Mesenchymal stem cell (in vitro differentiated cells and primary cell): ENCODE measurements at regions not wholly inside any gene's neighbourhood (a gene's known extent, or its start where the extent isn't known, plus 50 kb on each side); places are given as distances from the start of the nearest gene placed in this dataset.

Experiments
- DNase-seq: peaks from one replicate; pipeline ENCODE4 v3.0.0-alpha.2; 2013
- H2AFZ ChIP-seq: one replicate; pipeline ENCODE4 v1.6.1; 2013; ENCODE audit warnings: low read depth, mild to moderate bottlenecking, control low read depth, inconsistent platforms, low read length, moderate library complexity
- H2AK5ac ChIP-seq: 2 replicates; pipeline ENCODE4 v1.6.1; 2013; ENCODE audit warnings: low read length, moderate library complexity, mild to moderate bottlenecking, inconsistent platforms; ENCODE audit not compliant: severe bottlenecking
- H2BK120ac ChIP-seq: one replicate; pipeline ENCODE4 v1.6.1; 2013; ENCODE audit warnings: low read depth, mild to moderate bottlenecking, inconsistent platforms, low read length, moderate library complexity
- H2BK12ac ChIP-seq, 2 experiments: one replicate each; pipeline ENCODE4 v1.6.1; 2013; ENCODE audit warnings: inconsistent platforms in 2 of 2, low read length in 2 of 2, mild to moderate bottlenecking in 2 of 2, moderate library complexity in 2 of 2, control low read depth in 1 of 2
- H2BK15ac ChIP-seq: one replicate; pipeline ENCODE4 v1.6.1; 2013; ENCODE audit warnings: mild to moderate bottlenecking, low read depth, inconsistent platforms; ENCODE audit not compliant: poor library complexity, severe bottlenecking
- H2BK5ac ChIP-seq: 2 replicates; pipeline ENCODE4 v1.6.1; 2013; ENCODE audit warnings: low read depth, mild to moderate bottlenecking, low read length, control low read depth, inconsistent platforms; ENCODE audit not compliant: poor library complexity, severe bottlenecking
- H3K14ac ChIP-seq, 2 experiments: one replicate each; pipeline ENCODE4 v1.6.1; 2013; ENCODE audit warnings: inconsistent platforms in 2 of 2, low read length in 2 of 2, control low read depth in 1 of 2, mild to moderate bottlenecking in 1 of 2, moderate library complexity in 1 of 2
- H3K18ac ChIP-seq, 2 experiments: one replicate each; pipeline ENCODE4 v1.6.1; 2013; ENCODE audit warnings: inconsistent platforms in 2 of 2, low read length in 2 of 2, control low read depth in 1 of 2, low read depth in 1 of 2, mild to moderate bottlenecking in 1 of 2
- H3K23ac ChIP-seq, 2 experiments: one replicate each; pipeline ENCODE4 v1.6.1; 2013; ENCODE audit warnings: inconsistent platforms in 2 of 2, low read length in 2 of 2, mild to moderate bottlenecking in 2 of 2, moderate library complexity in 2 of 2, control low read depth in 1 of 2
- H3K27ac ChIP-seq: 2 replicates; pipeline ENCODE4 v1.5.1; 2013; ENCODE audit warnings: mild to moderate bottlenecking, moderate library complexity, low read length, control low read depth, inconsistent platforms; ENCODE audit not compliant: poor library complexity, severe bottlenecking
- H3K27me3 ChIP-seq, 2 experiments: 2 replicates each; pipeline versions ENCODE4 v1.6.1 to v1.7.0; 2013; ENCODE audit warnings: low read length in 2 of 2, mild to moderate bottlenecking in 2 of 2, moderate library complexity in 2 of 2, control low read depth in 1 of 2, inconsistent platforms in 1 of 2; ENCODE audit not compliant: control insufficient read depth in 1 of 2, insufficient read depth in 1 of 2
- H3K36me3 ChIP-seq, 2 experiments: 2 replicates each; pipeline versions ENCODE4 v1.6.1 to v1.7.0; 2013; ENCODE audit warnings: low read length in 2 of 2, control low read depth in 1 of 2, inconsistent platforms in 1 of 2, low read depth in 1 of 2, mild to moderate bottlenecking in 1 of 2; ENCODE audit not compliant: insufficient read depth in 2 of 2, control insufficient read depth in 1 of 2
- H3K4ac ChIP-seq, 2 experiments: one replicate each; pipeline ENCODE4 v1.6.1; 2013; ENCODE audit warnings: inconsistent platforms in 2 of 2, low read length in 2 of 2, mild to moderate bottlenecking in 2 of 2, moderate library complexity in 2 of 2, control low read depth in 1 of 2, low read depth in 1 of 2
- H3K4me1 ChIP-seq: 2 replicates; pipeline ENCODE4 v1.6.1; 2013; ENCODE audit warnings: low read depth, low read length, control low read depth; ENCODE audit not compliant: control insufficient read depth, insufficient read depth
- H3K4me2 ChIP-seq: 2 replicates; pipeline ENCODE4 v1.6.1; 2013; ENCODE audit warnings: low read length, mild to moderate bottlenecking, inconsistent platforms; ENCODE audit not compliant: poor library complexity, severe bottlenecking
- H3K4me3 ChIP-seq, 2 experiments: 2 replicates each; pipeline versions ENCODE4 v1.5.1 to v1.7.0; 2013; ENCODE audit warnings: low read length in 2 of 2, mild to moderate bottlenecking in 2 of 2, control low read depth in 1 of 2, low read depth in 1 of 2; ENCODE audit not compliant: insufficient read depth in 1 of 2
- H3K79me1 ChIP-seq: replicated peaks from 2 replicates; pipeline ENCODE4 v1.6.1; 2013; ENCODE audit warnings: mild to moderate bottlenecking, control low read depth, low read length, inconsistent platforms; ENCODE audit not compliant: poor library complexity, severe bottlenecking
- H3K9ac ChIP-seq: 2 replicates; pipeline ENCODE4 v1.7.0; 2013; ENCODE audit warnings: mild to moderate bottlenecking, low read length, moderate library complexity
- H3K9me3 ChIP-seq: 2 replicates; pipeline ENCODE4 v1.7.0; 2013; ENCODE audit warnings: mild to moderate bottlenecking, low read length; ENCODE audit not compliant: control insufficient read depth
- H4K8ac ChIP-seq: one replicate; pipeline ENCODE4 v1.6.1; 2013; ENCODE audit warnings: inconsistent platforms, mild to moderate bottlenecking, low read length, moderate library complexity
- H4K91ac ChIP-seq: one replicate; pipeline ENCODE4 v1.6.1; 2013; ENCODE audit warnings: mild to moderate bottlenecking, low read length, inconsistent platforms
- WGBS: methylation state at CpG from one replicate; pipeline ENCODE4 v1.1.7; 2013; ENCODE audit warnings: mixed read lengths; 5-methylcytosine and 5-hydroxymethylcytosine counted together

DNA sequence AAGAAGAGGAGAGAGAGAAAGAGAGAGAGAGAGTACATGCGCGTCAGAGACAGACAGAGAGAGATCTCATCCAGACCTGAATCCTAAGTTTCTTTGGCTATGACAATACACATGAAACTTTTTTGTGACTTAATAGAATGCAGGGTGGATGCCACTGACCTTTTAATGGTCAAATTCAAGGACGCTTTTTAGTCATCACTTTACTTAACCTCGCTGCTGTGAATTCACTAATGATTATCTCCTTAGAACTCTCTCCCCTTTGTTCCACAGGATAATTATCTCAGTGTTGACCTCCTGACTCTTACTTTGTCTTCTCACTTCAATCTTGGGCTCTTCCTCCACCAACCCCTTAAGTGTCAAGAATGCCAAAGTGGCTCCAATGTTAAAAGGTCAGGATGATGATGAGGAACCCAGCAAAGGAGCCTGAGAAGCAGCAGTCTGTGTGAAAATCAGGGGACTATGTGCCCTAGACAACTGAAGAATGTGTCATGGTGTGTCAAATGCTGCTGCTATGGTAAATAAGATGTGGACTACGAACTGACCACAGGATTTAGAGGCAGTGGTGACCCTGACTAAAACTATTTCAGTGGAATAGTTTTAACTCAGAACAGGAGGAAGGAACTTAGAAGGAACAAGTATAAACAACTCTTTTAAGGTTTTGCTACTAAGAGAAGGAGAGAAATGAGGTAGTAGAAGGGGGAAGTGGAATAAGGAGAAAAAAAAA lies 382.1 kb downstream of the ZEB2 start:
- H3K18ac ChIP-seq: no peak overlapping the region
- H3K23ac ChIP-seq: no peak overlapping the region
- no peaks in the 10 kb centered on the region for H3K79me1 ChIP-seq
- H3K27ac ChIP-seq: no peak overlapping the region
- H2BK12ac ChIP-seq: peak overlapping the region in 1 of 2 experiments; percentile 5
- H3K4ac ChIP-seq: no peak overlapping the region
- no peak overlapping the region for H3K4me3 ChIP-seq
- H2BK5ac ChIP-seq: no peak overlapping the region
- no peaks in the 10 kb centered on the region for H3K27me3 ChIP-seq
- H3K9ac ChIP-seq: no peak overlapping the region
- no peak overlapping the region for H2BK15ac ChIP-seq
- 57% methylated on average over 5 of the region's 5 CpGs for WGBS
- H3K36me3 ChIP-seq: peaks cover 0 to 5% of the 10 kb centered on the region in 2 experiments
- no peak overlapping the region for H2AK5ac ChIP-seq
- no peaks in the 10 kb centered on the region for H3K4me1 ChIP-seq
- H3K14ac ChIP-seq: no peak overlapping the region
- H3K4me2 ChIP-seq: no peak overlapping the region
- no peak overlapping the region for H4K8ac ChIP-seq
- H3K9me3 ChIP-seq: no peaks in the 10 kb centered on the region
- H4K91ac ChIP-seq: no peak overlapping the region
- peak; percentile 81 for DNase-seq
- no peak overlapping the region for H2BK120ac ChIP-seq
- H2AFZ ChIP-seq: no peak overlapping the region

DNA sequence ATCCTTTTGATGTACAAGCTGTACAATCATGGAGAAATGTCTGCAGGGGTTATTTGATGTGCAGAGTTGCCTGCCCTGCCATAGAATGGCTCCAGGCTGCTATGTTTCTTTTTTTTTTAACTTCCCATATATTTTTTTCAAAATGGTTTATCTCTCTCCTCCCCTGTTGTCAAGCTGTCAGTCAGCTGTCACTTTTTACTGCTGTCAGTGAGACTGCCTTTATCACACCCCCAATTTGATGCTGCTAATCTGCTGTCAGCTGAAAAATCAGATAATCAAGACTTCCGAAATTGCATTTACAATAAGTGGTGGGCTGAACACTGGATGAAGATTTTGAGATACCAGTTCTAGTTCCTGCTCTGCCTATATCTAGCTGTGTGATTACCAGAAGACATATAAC lies 382.6 kb downstream of the ZEB2 start:
- Histone ChIP-seq H3K79me1 (no peaks in the 10 kb centered on the region), H3K36me3 (peaks cover 0 to 5% of the 10 kb centered on the region in 2 experiments), H3K9me3 (no peaks in the 10 kb centered on the region), H3K27ac (no peak overlapping the region), H2AK5ac (no peak overlapping the region), H3K4ac (no peak overlapping the region), H3K4me1 (no peaks in the 10 kb centered on the region), H2BK15ac (no peak overlapping the region), H2BK12ac (no peak overlapping the region), H3K9ac (no peak overlapping the region), H2BK120ac (no peak overlapping the region), H4K91ac (no peak overlapping the region), H3K14ac (no peak overlapping the region), H3K23ac (no peak overlapping the region), H2AFZ (no peak overlapping the region), H4K8ac (no peak overlapping the region), H3K18ac (peak overlapping the region in 1 of 2 experiments; percentile 62), H3K4me2 (no peak overlapping the region), H3K4me3 (no peak overlapping the region), H2BK5ac (no peak overlapping the region), H3K27me3 (no peaks in the 10 kb centered on the region)
- DNase-seq: no peak
- WGBS: 100% methylated on average over 1 of the region's 1 CpG

DNA sequence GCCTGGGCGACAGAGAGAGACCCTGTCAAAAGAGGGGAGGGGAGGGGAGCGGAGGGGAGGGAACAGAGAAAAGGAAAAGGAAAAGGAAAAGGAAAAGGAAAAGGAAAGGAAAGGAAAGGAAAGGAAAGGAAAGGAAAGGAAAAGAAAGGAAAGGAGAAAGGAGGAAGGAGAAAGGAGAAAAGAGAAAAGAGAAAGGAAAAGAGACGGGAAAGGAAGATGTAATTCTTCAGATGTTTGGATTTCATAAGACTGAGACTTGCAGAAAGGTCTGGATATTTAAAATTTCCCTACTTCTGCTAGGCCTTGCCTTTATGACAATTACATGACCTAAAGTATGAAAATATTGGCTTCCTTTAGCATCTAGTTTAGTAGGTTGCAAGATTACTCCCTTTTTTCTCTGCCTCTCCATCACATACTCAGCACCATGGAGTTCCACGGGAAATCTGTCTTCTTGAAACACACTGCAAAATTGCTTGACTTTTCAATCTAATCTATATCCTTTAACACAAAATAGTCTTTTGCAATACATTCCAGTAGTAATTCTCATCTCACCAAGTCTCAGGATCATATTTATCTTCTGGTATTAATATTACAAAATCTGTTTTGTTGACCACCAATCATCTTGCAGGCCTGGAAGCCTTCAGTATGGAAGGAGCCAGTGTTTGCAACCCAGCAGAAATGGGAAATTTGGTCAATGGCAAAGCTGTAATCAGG lies 383.5 kb downstream of the ZEB2 start:
- H3K4ac ChIP-seq: no peak overlapping the region
- H3K36me3 ChIP-seq: peaks cover 0 to 5% of the 10 kb centered on the region in 2 experiments
- no peaks in the 10 kb centered on the region for H3K4me1 ChIP-seq
- H3K27ac ChIP-seq: no peak overlapping the region
- no peak overlapping the region for H4K8ac ChIP-seq
- no peak overlapping the region for H4K91ac ChIP-seq
- H2BK12ac ChIP-seq: no peak overlapping the region
- no peak overlapping the region for H3K9ac ChIP-seq
- H3K23ac ChIP-seq: no peak overlapping the region
- no peak overlapping the region for H2BK15ac ChIP-seq
- H2AFZ ChIP-seq: no peak overlapping the region
- H3K4me3 ChIP-seq: no peak overlapping the region
- H3K14ac ChIP-seq: no peak overlapping the region
- no peaks in the 10 kb centered on the region for H3K79me1 ChIP-seq
- no peaks in the 10 kb centered on the region for H3K9me3 ChIP-seq
- no peaks in the 10 kb centered on the region for H3K27me3 ChIP-seq
- H2BK120ac ChIP-seq: no peak overlapping the region
- no peak overlapping the region for H2BK5ac ChIP-seq
- no peak overlapping the region for H3K4me2 ChIP-seq
- H3K18ac ChIP-seq: no peak overlapping the region
- DNase-seq: no peak
- WGBS: 98% methylated on average over 4 of the region's 4 CpGs
- no peak overlapping the region for H2AK5ac ChIP-seq

DNA sequence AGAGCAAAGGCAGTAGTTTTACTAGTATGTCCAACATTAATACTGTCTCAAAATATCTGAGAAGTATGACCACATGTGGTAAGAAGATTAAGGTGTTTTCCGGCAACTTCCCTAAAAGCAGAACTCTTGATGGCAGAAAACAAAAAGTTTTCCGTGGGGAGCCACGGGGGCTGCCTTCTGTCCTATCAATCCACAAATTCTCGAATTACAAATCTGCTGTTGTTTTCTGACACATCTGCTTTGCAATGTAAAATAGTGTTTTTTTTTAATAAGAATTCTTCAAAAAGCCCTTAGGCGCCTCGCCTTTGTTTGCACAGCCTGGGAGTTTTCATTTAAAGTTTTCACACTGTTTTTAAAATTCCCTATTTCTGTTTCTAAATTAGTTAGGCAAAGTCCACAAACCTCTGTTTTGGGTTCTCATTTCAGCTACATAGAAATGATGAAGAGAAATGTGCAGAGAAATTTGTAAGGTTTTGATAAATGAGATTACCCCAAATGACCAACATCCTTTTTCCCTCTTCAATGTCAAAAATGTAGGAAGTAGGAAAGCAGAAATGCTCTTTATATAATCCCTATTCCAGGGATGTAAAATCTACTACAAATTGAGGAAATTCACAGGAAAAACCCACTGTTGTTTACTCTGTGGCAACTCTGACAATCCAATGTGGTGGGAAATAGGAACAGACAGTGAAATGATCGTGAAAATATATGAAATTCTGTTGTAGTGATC lies 385.8 kb downstream of the ZEB2 start:
- no peak overlapping the region for H2BK12ac ChIP-seq
- no peaks in the 10 kb centered on the region for H3K9me3 ChIP-seq
- H3K4me2 ChIP-seq: no peak overlapping the region
- no peak overlapping the region for H2BK5ac ChIP-seq
- DNase-seq: no peak
- H2BK15ac ChIP-seq: no peak overlapping the region
- peaks cover 0 to 5% of the 10 kb centered on the region in 2 experiments for H3K36me3 ChIP-seq
- H3K23ac ChIP-seq: no peak overlapping the region
- H3K4me3 ChIP-seq: no peak overlapping the region
- no peak overlapping the region for H3K14ac ChIP-seq
- no peak overlapping the region for H3K27ac ChIP-seq
- H3K4me1 ChIP-seq: no peaks in the 10 kb centered on the region
- no peak overlapping the region for H2AK5ac ChIP-seq
- no peak overlapping the region for H4K91ac ChIP-seq
- no peak overlapping the region for H3K4ac ChIP-seq
- H3K79me1 ChIP-seq: no peaks in the 10 kb centered on the region
- H3K9ac ChIP-seq: no peak overlapping the region
- WGBS: 72% methylated on average over 3 of the region's 7 CpGs
- no peak overlapping the region for H4K8ac ChIP-seq
- H3K27me3 ChIP-seq: no peaks in the 10 kb centered on the region
- H2BK120ac ChIP-seq: no peak overlapping the region
- H2AFZ ChIP-seq: no peak overlapping the region
- no peak overlapping the region for H3K18ac ChIP-seq
